WTC11 (cell line): ENCODE measurements at regions not wholly inside any gene's neighbourhood (a gene's known extent, or its start where the extent isn't known, plus 50 kb on each side); places are given as distances from the start of the nearest gene placed in this dataset.

ENCODE experiments used
- ATAC-seq: fragments of 200-7000 bp; cut with Tn5 transposase; 2 replicates; pipeline ENCODE4 v1.10.0; 2021; ENCODE audit warnings: mild to moderate bottlenecking, moderate library complexity
- CTCF ChIA-PET: fragments of 300-600 bp; sonication (Branson Sonifier 250); formaldehyde crosslinking; loops from one replicate; lab custom pipeline; 2021; ENCODE audit warnings: antibody characterized with exemption; lab: Charles Lee
- POLR2A ChIA-PET: fragments of 350-600 bp; sonication (Branson Sonifier 250); formaldehyde crosslinking; loops from one replicate; lab custom pipeline; 2021; ENCODE audit warnings: antibody characterized with exemption; lab: Charles Lee
- DNase-seq: peaks from one replicate; pipeline ENCODE4 v3.0.0; 2021; ENCODE audit warnings: low spot score
- H3K27ac Mint-ChIP-seq: 2 replicates; pipeline ENCODE4 v1.8.0; 2021; ENCODE audit warnings: mixed read lengths
- H3K27me3 Mint-ChIP-seq: 2 replicates; pipeline ENCODE4 v1.8.0; 2021; ENCODE audit warnings: low read depth, mild to moderate bottlenecking, moderate library complexity, mixed read lengths
- H3K36me3 Mint-ChIP-seq: 2 replicates; pipeline ENCODE4 v1.8.0; 2021; ENCODE audit warnings: mixed read lengths
- H3K4me1 Mint-ChIP-seq: 2 replicates; pipeline ENCODE4 v1.8.0; 2022; ENCODE audit warnings: mixed read lengths
- H3K4me3 Mint-ChIP-seq: 2 replicates; pipeline ENCODE4 v1.8.0; 2021; ENCODE audit warnings: mild to moderate bottlenecking, moderate library complexity, mixed read lengths
- H3K9me3 Mint-ChIP-seq: 2 replicates; pipeline ENCODE4 v1.8.0; 2021; ENCODE audit warnings: mixed read lengths
- ARID4B ChIP-seq: sonication (generic); formaldehyde crosslinking; IDR thresholded peaks from 2 replicates; pipeline ENCODE4 v1.8.0; 2023; ENCODE audit warnings: missing genetic modification reagents, mild to moderate bottlenecking, borderline replicate concordance
- CBFB ChIP-seq: sonication (generic); formaldehyde crosslinking; IDR thresholded peaks from 2 replicates; pipeline ENCODE4 v1.8.1; 2022; ENCODE audit warnings: mild to moderate bottlenecking, low read depth, missing genetic modification reagents
- E2F4 ChIP-seq: sonication (generic); formaldehyde crosslinking; IDR thresholded peaks from 2 replicates; pipeline ENCODE4 v1.8.1; 2022; ENCODE audit warnings: low read depth, mild to moderate bottlenecking, moderate library complexity, missing genetic modification reagents, borderline replicate concordance
- ELF4 ChIP-seq: sonication (generic); formaldehyde crosslinking; IDR thresholded peaks from 2 replicates; pipeline ENCODE4 v1.8.1; 2022; ENCODE audit warnings: low read depth, mild to moderate bottlenecking, moderate library complexity, missing genetic modification reagents
- FOXJ3 ChIP-seq: sonication (generic); formaldehyde crosslinking; IDR thresholded peaks from 2 replicates; pipeline ENCODE4 v1.9.0; 2021; ENCODE audit warnings: missing genetic modification reagents, mild to moderate bottlenecking, borderline replicate concordance
- JAZF1 ChIP-seq: fragments of 250-450 bp; sonication (Bioruptor Pico); IDR thresholded peaks from 2 replicates; pipeline ENCODE4 v1.9.0; 2021; ENCODE audit warnings: moderate library complexity, mild to moderate bottlenecking, inconsistent platforms
- NFATC4 ChIP-seq: fragments of 250-450 bp; sonication (Bioruptor Pico); IDR thresholded peaks from 2 replicates; pipeline ENCODE4 v1.9.0; 2021; ENCODE audit warnings: mild to moderate bottlenecking
- NFE2L1 ChIP-seq: sonication (generic); formaldehyde crosslinking; IDR thresholded peaks from 2 replicates; pipeline ENCODE4 v1.8.1; 2023; ENCODE audit warnings: missing genetic modification reagents
- NR3C1 ChIP-seq: sonication (generic); formaldehyde crosslinking; conservative IDR thresholded peaks from 2 replicates; pipeline ENCODE4 v1.8.1; 2023; ENCODE audit warnings: low read depth, mild to moderate bottlenecking, missing genetic modification reagents
- OVOL2 ChIP-seq: fragments of 250-450 bp; sonication (Bioruptor Pico); IDR thresholded peaks from 2 replicates; pipeline ENCODE4 v1.9.0; 2021; ENCODE audit warnings: mild to moderate bottlenecking, borderline replicate concordance
- TCF7 ChIP-seq: sonication (generic); formaldehyde crosslinking; IDR thresholded peaks from 2 replicates; pipeline ENCODE4 v1.8.0; 2022; ENCODE audit warnings: mild to moderate bottlenecking, low read depth, missing genetic modification reagents, moderate library complexity
- ZNF121 ChIP-seq: sonication (generic); formaldehyde crosslinking; IDR thresholded peaks from 2 replicates; pipeline ENCODE4 v1.8.0; 2023; ENCODE audit warnings: missing genetic modification reagents
- ZNF219 ChIP-seq: sonication (generic); formaldehyde crosslinking; IDR thresholded peaks from 2 replicates; pipeline ENCODE4 v1.8.0; 2023; ENCODE audit warnings: missing genetic modification reagents, mild to moderate bottlenecking, borderline replicate concordance
- ZNF317 ChIP-seq: sonication (generic); formaldehyde crosslinking; IDR thresholded peaks from 2 replicates; pipeline ENCODE4 v1.8.1; 2023; ENCODE audit warnings: low read depth, mild to moderate bottlenecking, moderate library complexity, missing genetic modification reagents, borderline replicate concordance
- ZNF671 ChIP-seq: fragments of 250-450 bp; sonication (Bioruptor Pico); IDR thresholded peaks from 2 replicates; pipeline ENCODE4 v1.8.0; 2021; ENCODE audit warnings: mild to moderate bottlenecking
- TF ChIP-seq, protein P1 (sequence below): fragments of 250-450 bp; sonication (Bioruptor Pico); conservative IDR thresholded peaks from 2 replicates; pipeline ENCODE4 v1.9.0; 2021; ENCODE audit warnings: mild to moderate bottlenecking
- TF ChIP-seq, protein P2 (sequence below): sonication (generic); formaldehyde crosslinking; IDR thresholded peaks from 2 replicates; pipeline ENCODE4 v1.8.0; 2022; ENCODE audit warnings: mild to moderate bottlenecking, missing genetic modification reagents
- TF ChIP-seq, protein P3 (sequence below): sonication (generic); formaldehyde crosslinking; IDR thresholded peaks from 2 replicates; pipeline ENCODE4 v1.8.1; 2022; ENCODE audit warnings: mild to moderate bottlenecking, missing genetic modification reagents, moderate library complexity, borderline replicate concordance

DNA sequence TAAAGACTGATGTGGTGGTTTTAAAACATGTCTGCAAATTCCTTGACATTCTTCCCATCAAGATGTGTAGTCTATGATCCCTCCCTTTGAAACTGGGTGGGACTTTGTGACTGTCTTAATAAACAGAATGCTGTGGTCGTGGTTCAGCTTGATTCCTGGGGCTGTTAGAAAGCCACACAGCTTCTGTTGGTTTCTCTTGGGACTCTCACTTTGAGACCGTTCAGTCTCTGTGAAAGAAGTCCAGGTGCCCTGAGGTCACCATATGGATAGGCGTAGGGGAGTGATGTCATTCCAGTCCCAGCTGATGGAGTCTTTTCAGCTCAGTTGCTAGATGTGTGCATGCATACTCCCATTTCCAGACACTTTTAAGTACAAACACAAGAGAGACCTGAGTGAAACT lies 216.6 kb downstream of the KDR start (continued):
- TF ChIP-seq, protein P1, sequence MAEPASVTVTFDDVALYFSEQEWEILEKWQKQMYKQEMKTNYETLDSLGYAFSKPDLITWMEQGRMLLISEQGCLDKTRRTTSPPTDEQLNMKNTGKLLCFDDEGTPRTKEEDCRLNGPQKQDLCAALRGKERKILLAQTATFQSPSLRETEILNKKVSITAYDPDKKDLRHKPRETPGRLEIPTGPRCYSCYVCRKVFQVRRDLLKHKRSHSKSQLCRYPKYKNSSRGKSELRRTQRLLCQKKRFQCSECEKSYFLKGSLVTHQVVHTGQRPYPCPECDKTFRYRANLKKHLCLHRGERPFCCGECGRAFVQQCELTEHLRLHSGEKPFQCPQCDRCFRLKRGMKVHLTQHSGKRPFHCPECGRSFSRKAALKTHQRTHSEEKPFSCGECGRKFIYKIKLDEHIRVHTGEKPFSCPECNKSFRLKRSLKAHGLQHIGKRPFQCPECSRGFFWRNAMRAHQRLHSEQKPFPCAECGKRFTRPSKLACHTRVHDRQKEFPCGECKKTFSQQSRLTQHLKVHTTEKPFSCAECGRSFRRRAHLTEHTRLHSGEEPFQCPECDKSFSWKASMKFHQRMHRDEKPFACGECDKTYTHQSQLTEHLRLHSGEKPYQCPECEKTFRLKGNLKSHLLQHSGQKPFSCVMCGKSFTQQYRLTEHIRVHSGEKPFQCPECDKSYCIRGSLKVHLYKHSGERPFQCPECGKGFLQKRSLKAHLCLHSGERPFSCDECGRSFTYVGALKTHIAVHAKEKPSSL (CRISPR knock-in tag), result no peak
- TF ChIP-seq CBFB (CRISPR knock-in tag), result no peak
- TF ChIP-seq, all 79 proteins: peak for 0

GRCh38 chr4:54904953-54905352 lies 220.4 kb downstream of the KDR start:
- no peak overlapping the region for H3K27ac Mint-ChIP-seq
- H3K4me3 Mint-ChIP-seq, result no peak overlapping the region
- ATAC-seq, result no peak
- no peaks in the 10 kb centered on the region for H3K27me3 Mint-ChIP-seq
- H3K36me3 Mint-ChIP-seq, result peaks cover 11% of the 10 kb centered on the region
- no peaks in the 10 kb centered on the region for H3K4me1 Mint-ChIP-seq
- TF ChIP-seq ZNF121 (CRISPR knock-in tag), result no peak
- TF ChIP-seq NFATC4, result no peak
- TF ChIP-seq FOXJ3, result no peak
- TF ChIP-seq ZNF317 (CRISPR knock-in tag), result no peak
- TF ChIP-seq CBFB (CRISPR knock-in tag), result no peak
- TF ChIP-seq NR3C1 (CRISPR knock-in tag), result no peak
- TF ChIP-seq ARID4B (CRISPR knock-in tag), result no peak
- no peak for TF ChIP-seq JAZF1 (CRISPR knock-in tag)
- TF ChIP-seq ZNF219, result no peak
- TF ChIP-seq OVOL2 (CRISPR knock-in tag), result no peak
- no peak for TF ChIP-seq TCF7 (CRISPR knock-in tag)
- ChIA-PET POLR2A (no interaction called here), CTCF (no interaction called here)
- peaks cover 27% of the 10 kb centered on the region for H3K9me3 Mint-ChIP-seq
- DNase-seq, result no peak

DNA sequence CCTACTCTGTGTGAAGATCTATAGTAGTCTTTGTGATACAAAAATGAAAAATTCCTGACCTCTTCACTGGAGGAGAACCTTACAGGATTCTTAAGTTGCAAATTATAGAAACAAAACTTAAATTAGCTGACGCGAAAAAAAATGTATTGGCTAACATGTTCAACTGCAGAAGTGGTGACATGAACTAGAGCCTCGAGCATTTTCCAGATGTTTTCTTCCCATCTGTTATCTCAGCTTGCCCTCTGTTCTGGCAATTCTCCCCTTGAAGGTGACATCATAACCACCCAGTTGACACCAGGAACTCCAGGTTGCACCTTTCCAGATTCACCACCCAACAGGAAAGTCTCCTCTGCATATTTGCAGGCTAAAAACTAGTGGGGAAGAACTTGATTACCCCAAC lies 222.4 kb downstream of the KDR start:
- ATAC-seq (no peak), DNase-seq (no peak)
- Mint-ChIP-seq H3K4me1 (no peaks in the 10 kb centered on the region), H3K36me3 (peaks cover 7% of the 10 kb centered on the region), H3K4me3 (no peak overlapping the region), H3K27ac (no peak overlapping the region), H3K9me3 (peaks cover 17% of the 10 kb centered on the region), H3K27me3 (no peaks in the 10 kb centered on the region)
- no peak for TF ChIP-seq NFE2L1 (CRISPR knock-in tag)
- TF ChIP-seq, protein P2, sequence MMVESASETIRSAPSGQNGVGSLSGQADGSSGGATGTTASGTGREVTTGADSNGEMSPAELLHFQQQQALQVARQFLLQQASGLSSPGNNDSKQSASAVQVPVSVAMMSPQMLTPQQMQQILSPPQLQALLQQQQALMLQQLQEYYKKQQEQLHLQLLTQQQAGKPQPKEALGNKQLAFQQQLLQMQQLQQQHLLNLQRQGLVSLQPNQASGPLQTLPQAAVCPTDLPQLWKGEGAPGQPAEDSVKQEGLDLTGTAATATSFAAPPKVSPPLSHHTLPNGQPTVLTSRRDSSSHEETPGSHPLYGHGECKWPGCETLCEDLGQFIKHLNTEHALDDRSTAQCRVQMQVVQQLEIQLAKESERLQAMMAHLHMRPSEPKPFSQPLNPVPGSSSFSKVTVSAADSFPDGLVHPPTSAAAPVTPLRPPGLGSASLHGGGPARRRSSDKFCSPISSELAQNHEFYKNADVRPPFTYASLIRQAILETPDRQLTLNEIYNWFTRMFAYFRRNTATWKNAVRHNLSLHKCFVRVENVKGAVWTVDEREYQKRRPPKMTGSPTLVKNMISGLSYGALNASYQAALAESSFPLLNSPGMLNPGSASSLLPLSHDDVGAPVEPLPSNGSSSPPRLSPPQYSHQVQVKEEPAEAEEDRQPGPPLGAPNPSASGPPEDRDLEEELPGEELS (CRISPR knock-in tag), result no peak
- no peak for TF ChIP-seq E2F4 (CRISPR knock-in tag)
- TF ChIP-seq ELF4 (CRISPR knock-in tag), result no peak
- no peak for TF ChIP-seq OVOL2 (CRISPR knock-in tag)
- no peak for TF ChIP-seq ZNF671
- TF ChIP-seq, protein P3, sequence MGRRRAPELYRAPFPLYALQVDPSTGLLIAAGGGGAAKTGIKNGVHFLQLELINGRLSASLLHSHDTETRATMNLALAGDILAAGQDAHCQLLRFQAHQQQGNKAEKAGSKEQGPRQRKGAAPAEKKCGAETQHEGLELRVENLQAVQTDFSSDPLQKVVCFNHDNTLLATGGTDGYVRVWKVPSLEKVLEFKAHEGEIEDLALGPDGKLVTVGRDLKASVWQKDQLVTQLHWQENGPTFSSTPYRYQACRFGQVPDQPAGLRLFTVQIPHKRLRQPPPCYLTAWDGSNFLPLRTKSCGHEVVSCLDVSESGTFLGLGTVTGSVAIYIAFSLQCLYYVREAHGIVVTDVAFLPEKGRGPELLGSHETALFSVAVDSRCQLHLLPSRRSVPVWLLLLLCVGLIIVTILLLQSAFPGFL, result no peak
- POLR2A ChIA-PET, result no interaction called here
- CTCF ChIA-PET, result no interaction called here
